DMS114 treated with DMSO at 0.1 percent for 48 hours (cell line): ENCODE measurements at regions not wholly inside any gene's neighbourhood (a gene's known extent, or its start where the extent isn't known, plus 50 kb on each side); places are given as distances from the start of the nearest gene placed in this dataset.
A peak's percentile ranks its signal among the peaks of the same experiment; 100 is the strongest.
"Not testable (repeated sequence)": the region's sequence is repeated elsewhere in the genome, so short reads cannot be mapped to it uniquely, and the experiment has no call there.

Experiments
- DNase-seq: peaks from one replicate; lab custom pipeline; 2025; ENCODE audit not compliant: unreplicated experiment; lab: John Stamatoyannopoulos, UW

GRCh38 chr15:84094720-84095119 lies 140.9 kb upstream of the GOLGA6L4 start:
- DNase-seq = not testable (repeated sequence)

DNA sequence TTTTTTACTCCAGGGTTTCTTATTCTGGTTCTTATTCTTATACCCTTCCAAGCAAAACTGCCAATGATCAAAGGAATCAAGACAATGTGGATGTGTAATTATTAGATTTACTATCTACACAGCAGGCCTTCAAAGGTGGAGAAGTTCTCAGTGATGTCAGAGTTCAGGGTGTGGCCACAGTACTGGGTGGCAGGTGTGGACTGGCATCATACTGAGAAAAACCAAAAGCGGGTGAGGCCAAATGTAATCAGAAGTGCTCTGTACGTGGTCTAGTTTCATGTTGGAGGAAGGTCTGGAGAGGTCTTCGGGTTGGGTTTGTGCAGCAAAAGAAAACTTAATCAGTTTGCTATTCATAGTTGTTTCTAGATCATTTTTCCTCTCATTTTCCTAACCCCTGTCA lies 138.5 kb upstream of the GOLGA6L4 start:
- DNase-seq = not testable (repeated sequence)

GRCh38 chr15:84098604-84099003 lies 137.0 kb upstream of the GOLGA6L4 start:
- DNase-seq = no peak

DNA sequence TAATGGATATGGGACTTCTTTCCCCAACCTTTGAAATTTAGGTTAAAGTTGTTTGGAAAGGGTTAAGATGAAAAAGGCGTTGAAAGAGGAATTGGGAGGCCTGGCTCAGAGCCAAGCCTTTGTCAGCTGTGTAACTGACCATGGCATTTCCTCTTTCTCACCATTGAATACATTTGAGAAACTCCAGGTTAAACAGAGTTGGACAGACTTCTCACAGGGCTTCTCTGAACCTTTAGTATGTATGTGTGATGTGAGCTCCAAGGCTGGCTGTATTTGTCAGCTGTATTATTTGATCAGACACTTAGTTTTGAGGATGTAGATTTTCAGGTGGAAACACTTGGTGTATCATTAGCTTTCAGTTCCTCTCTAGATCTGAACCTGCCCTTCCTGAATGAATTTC lies 136.4 kb upstream of the GOLGA6L4 start:
- DNase-seq = no peak

- no peak for DNase-seq
Observed at GRCh38 chr15:84103345-84103744, 132.2 kb upstream of the GOLGA6L4 start.

DNA sequence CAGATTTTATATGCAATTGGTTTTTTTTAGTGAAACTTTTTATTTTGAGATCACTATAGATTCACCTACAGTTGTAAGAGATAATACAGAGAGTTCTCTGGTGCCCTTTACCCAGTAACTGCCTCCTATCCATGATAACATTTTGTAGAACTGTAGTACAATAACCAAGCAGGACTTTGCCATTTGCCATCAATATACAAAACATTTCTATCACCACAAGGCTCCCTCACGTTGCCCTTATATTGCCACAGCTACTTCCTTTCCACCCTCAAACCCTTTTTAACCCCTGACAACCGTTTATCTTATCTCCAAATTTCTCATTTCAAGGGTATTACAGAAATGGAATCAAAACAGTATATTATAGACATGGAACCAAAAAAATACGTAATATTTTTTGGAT lies 130.7 kb upstream of the GOLGA6L4 start:
- DNase-seq = no peak

GRCh38 chr15:84108728-84109127 lies 126.8 kb upstream of the GOLGA6L4 start:
- DNase-seq = no peak

- no peak for DNase-seq
Observed at GRCh38 chr15:84111575-84111974, 124.0 kb upstream of the GOLGA6L4 start.

DNA sequence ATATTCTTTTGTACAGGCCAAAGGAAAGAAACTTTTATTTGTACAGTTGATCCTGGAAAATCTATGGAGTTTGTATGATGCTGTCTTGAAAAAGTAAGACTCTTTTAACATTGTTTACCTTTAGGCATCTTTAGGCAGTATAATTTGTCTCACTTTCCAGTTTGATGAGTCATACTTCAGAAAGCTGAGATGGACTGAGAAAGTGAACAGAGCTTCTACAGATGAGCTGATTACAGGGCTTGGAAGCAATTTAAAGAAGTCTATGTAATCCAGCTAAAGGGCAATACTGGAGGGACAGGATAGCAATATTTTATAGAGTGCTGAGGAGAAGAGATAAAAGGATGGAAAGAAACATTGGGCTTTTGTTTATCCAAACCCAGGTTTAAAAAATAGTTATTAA lies 123.5 kb upstream of the GOLGA6L4 start:
- no peak for DNase-seq

- no peak for DNase-seq
Observed at GRCh38 chr15:84113919-84114318, 121.7 kb upstream of the GOLGA6L4 start.

- not testable (repeated sequence) for DNase-seq
Observed at GRCh38 chr15:84114680-84115079, 120.9 kb upstream of the GOLGA6L4 start.

- not testable (repeated sequence) for DNase-seq
Observed at GRCh38 chr15:84119351-84119750, 116.2 kb upstream of the GOLGA6L4 start.

- not testable (repeated sequence) for DNase-seq
Observed at GRCh38 chr15:84120903-84121302, 114.7 kb upstream of the GOLGA6L4 start.

GRCh38 chr15:84128706-84129105 lies 106.9 kb upstream of the GOLGA6L4 start:
- not testable (repeated sequence) for DNase-seq

DNA sequence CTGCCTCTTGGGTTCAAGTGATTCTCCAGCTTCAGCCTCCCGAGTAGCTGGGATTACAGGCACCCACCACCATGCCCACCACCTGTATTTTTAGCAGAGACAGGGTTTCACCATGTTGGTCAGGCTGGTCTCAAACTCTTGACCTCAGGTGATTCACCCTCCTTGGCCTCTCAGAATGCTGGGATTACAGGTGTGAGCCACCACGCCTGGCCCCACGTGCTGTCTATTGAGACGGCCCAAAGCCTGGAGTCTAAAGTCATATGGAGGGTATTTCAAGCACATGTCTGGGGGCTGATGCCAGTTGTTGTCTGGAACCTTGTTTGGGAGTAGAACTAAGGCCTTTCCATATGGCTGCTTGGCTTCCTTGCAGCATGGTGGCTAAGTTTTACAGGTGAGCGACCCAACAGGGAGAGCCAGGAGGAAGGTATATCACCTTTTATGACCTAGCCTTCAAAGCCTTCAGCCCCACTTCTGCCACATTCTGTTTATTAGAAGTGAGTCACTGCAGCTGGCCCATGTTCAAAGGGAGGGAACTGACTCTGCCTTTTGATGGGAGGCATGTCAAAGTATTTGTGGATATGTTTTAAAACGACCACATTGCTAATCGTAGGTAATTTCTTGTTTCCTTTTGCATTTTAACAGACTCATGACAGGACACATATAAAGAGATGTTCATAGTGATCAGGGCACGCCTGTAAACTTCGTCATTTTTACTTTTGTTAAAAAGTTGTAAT lies 105.3 kb upstream of the GOLGA6L4 start:
- DNase-seq = not testable (repeated sequence)

GRCh38 chr15:84135931-84136456 lies 99.6 kb upstream of the GOLGA6L4 start:
- not testable (repeated sequence) for DNase-seq

GRCh38 chr15:84142888-84143337 lies 92.7 kb upstream of the GOLGA6L4 start:
- DNase-seq = peak; percentile 88

DNA sequence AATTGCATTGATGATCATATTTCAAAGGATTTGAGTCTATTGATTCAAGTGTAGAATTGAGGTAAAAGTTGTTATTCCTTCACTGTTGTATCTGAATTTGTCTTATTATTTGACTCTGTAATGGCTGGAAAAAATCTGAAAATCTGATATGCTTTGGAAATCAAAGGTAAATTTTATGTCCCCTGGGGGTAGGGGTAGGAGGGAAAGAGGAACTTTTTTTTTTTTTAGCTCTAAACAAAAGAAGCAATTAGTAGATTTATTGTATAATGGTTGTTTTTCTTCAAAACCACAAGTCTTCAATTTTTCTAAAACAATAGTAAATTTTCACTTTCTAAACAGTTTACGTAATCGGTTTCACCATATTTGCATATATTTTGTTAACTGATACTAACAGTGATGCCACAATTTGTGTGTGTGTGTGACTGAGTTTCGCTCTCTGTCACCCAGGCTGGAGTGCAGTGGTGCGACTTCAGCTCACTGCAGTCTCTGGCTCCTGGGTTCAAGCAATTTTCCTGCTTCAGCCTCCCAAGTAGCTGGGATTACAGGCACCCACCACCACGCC lies 91.7 kb upstream of the GOLGA6L4 start:
- DNase-seq = no peak

GRCh38 chr15:84144946-84145345 lies 90.6 kb upstream of the GOLGA6L4 start:
- not testable (repeated sequence) for DNase-seq

- not testable (repeated sequence) for DNase-seq
Observed at GRCh38 chr15:84146299-84146698, 89.3 kb upstream of the GOLGA6L4 start.

DNA sequence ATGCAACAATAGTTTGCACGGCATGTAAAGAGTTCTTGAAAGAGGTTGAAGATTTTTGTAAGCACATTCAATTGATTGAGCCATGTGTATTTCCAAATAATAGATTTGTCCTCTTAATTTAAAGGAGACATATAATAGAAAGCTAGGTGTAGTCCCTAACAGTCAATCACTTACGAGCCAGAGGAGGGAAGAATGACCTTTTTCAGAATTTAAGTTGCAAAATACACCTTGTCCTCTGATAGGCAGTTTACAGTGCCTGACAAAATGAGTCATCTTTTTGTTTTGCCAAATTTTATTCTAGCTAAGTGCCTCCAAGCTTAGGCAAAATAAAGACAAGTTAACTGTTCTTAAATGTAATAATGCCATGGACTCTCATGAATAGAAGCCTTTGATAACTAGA lies 88.3 kb upstream of the GOLGA6L4 start:
- DNase-seq = not testable (repeated sequence)

DNA sequence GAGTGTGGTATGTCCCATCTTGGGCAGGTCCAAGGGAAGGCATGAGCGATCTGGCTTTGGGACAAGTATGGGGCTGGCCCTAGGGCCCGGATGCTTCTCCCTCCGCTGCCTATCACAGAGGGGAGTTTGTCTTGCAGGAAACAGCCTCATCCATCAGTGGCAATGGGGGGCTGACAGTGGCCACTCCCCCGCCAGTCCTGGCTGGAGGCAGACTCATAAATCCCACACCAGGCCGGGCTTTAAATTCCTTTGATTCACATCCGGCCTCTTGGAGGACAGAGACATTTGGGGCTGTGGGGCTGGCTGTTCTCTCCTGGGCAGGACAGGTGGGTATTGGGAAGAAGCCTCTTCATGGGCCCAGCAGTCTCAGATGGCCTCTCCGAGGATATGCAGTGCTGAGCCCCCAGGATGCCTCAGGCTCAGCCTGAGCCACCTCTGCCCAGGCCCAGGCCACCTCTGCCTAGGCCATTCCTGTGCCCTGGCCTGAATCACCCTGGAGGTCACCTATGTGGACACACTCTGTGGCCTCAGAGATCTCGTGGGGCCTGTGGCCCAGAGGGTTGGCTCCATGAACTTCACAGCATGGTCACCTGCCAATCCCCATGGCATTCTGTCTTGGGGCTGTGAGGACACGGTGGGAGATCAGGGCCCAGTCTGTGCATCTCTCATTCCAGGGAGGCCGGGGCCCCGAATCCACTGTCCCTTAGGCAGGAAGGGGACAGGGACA lies 84.2 kb upstream of the GOLGA6L4 start:
- DNase-seq = no peak
